ENCODE measurements at regions not wholly inside any gene's neighbourhood (a gene's known extent, or its start where the extent isn't known, plus 50 kb on each side); places are given as distances from the start of the nearest gene placed in this dataset.

GRCh38 chr3:22170370-22170769 is 419.4 kb upstream of the ZNF385D start:
- H4K20me1 ChIP-seq (ENCODE audit: low read length), result no peaks in the 10 kb centered on the region
- ChIA-PET POLR2A (ENCODE audit: unreplicated experiment) (no interaction called here), CTCF (no interaction called here)
- H3K9me3 ChIP-seq (ENCODE audit: low read length), result no peaks in the 10 kb centered on the region
- H2AFZ ChIP-seq (ENCODE audit: low read length), result no peak overlapping the region
- H3F3A ChIP-seq (ENCODE audit: low read length, unreplicated experiment), result no peaks in the 10 kb centered on the region
- DNase-seq (no peak), ATAC-seq (no peak)
- H3K79me2 ChIP-seq (ENCODE audit: low read length), result no peaks in the 10 kb centered on the region
- H3K27ac ChIP-seq (ENCODE audit: low read length), result no peak overlapping the region
- H3K36me3 ChIP-seq (ENCODE audit: low read depth, low read length), result no peaks in the 10 kb centered on the region
- no peaks in the 10 kb centered on the region for H3K9me2 ChIP-seq (replicated peaks; ENCODE audit: low read length)
- H3K4me1 ChIP-seq (ENCODE audit: insufficient read depth, low read length), result no peaks in the 10 kb centered on the region
- no peak overlapping the region for H3K9ac ChIP-seq (ENCODE audit: low read length)
- H3K27me3 ChIP-seq (ENCODE audit: low read length), result no peaks in the 10 kb centered on the region
- no peak overlapping the region for H3K4me3 ChIP-seq (ENCODE audit: low read length)
- intact Hi-C loops (cut with micrococcal nuclease), result no loop called here
- no peak overlapping the region for H3K4me2 ChIP-seq (ENCODE audit: low read length)
- TF ChIP-seq CTCF (conservative IDR thresholded peaks at IDR 0.05; ENCODE audit: low read depth, low read length) (no peak), EZH2 (IDR thresholded peaks at IDR 0.05; ENCODE audit: low read length, unreplicated experiment) (no peak), EZH2phosphoT487 (IDR thresholded peaks at IDR 0.05; ENCODE audit: borderline replicate concordance, low read length) (no peak)
- BruUV-seq (replicated peaks), result no TSS peak

DNA sequence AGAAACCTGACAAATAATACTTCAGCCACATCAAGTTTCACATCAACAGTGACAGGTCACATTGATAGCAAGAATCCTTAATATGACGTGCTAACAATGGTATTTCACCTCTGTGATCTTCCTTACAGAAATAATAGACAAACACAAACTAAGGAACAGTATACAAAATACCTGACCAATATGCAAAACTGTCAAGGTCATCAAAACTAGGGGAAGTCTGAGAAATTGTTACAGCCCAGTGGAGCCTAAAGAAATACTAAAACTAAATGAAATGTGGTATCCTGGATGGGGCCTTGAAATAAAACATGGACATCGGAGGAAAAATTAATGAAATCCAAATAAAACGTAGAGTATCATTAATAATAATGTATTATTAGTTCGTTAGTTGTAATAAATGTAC is 422.0 kb upstream of the ZNF385D start:
- no peak overlapping the region for H3K9ac ChIP-seq (ENCODE audit: low read length)
- no peaks in the 10 kb centered on the region for H3K4me1 ChIP-seq (ENCODE audit: insufficient read depth, low read length)
- no peak overlapping the region for H2AFZ ChIP-seq (ENCODE audit: low read length)
- BruUV-seq (replicated peaks), result no TSS peak
- POLR2A ChIA-PET (ENCODE audit: unreplicated experiment), result no interaction called here
- no peaks in the 10 kb centered on the region for H3K9me3 ChIP-seq (ENCODE audit: low read length)
- H3K9me2 ChIP-seq (replicated peaks; ENCODE audit: low read length), result no peaks in the 10 kb centered on the region
- H3K36me3 ChIP-seq (ENCODE audit: low read depth, low read length), result no peaks in the 10 kb centered on the region
- no peaks in the 10 kb centered on the region for H3K27me3 ChIP-seq (ENCODE audit: low read length)
- no peak overlapping the region for H3K27ac ChIP-seq (ENCODE audit: low read length)
- no peak overlapping the region for H3K4me3 ChIP-seq (ENCODE audit: low read length)
- no peak for ATAC-seq
- H4K20me1 ChIP-seq (ENCODE audit: low read length), result no peaks in the 10 kb centered on the region
- CTCF ChIA-PET, result interaction anchor here (0.6 kb wide), 1 partner anchor 513 kb away, joined by 3 read pairs; no protein-coding TSS in a partner anchor
- TF ChIP-seq EZH2phosphoT487 (IDR thresholded peaks at IDR 0.05; ENCODE audit: borderline replicate concordance, low read length), result no peak
- no peak for TF ChIP-seq EZH2 (IDR thresholded peaks at IDR 0.05; ENCODE audit: low read length, unreplicated experiment)
- TF ChIP-seq CTCF (conservative IDR thresholded peaks at IDR 0.05; ENCODE audit: low read depth, low read length), result no peak
- DNase-seq, result no peak
- no peaks in the 10 kb centered on the region for H3F3A ChIP-seq (ENCODE audit: low read length, unreplicated experiment)
- intact Hi-C loops (cut with micrococcal nuclease), result no loop called here
- no peaks in the 10 kb centered on the region for H3K79me2 ChIP-seq (ENCODE audit: low read length)
- no peak overlapping the region for H3K4me2 ChIP-seq (ENCODE audit: low read length)

DNA sequence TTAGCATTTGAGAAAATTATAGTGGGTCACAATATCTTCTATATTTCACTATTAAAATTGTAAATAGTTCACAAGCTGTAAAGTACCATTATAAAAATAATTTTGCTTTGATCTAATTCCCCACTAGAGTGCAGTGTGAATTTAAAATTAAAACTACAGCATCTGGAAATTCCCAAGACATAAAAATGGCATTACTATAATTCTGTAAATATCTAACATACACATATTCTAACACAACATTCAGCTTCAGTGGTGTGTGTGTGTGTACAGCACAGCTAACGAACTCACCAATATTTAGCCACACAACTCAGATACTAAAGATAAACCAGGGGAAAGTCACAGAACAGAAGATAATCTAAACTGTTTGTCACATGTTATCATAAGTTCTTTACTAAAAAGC is 424.9 kb upstream of the ZNF385D start:
- DNase-seq (peak; percentile 44), ATAC-seq (peak; percentile 46; the same call in 1 of the 2 replicates)
- Histone ChIP-seq H3K36me3 (ENCODE audit: low read depth, low read length) (no peaks in the 10 kb centered on the region), H3K4me1 (ENCODE audit: insufficient read depth, low read length) (no peaks in the 10 kb centered on the region), H3K9ac (ENCODE audit: low read length) (no peak overlapping the region), H3K27ac (ENCODE audit: low read length) (no peak overlapping the region), H3K9me3 (ENCODE audit: low read length) (no peaks in the 10 kb centered on the region), H4K20me1 (ENCODE audit: low read length) (no peaks in the 10 kb centered on the region), H3K4me3 (ENCODE audit: low read length) (no peak overlapping the region), H3K27me3 (ENCODE audit: low read length) (no peaks in the 10 kb centered on the region), H3F3A (ENCODE audit: low read length, unreplicated experiment) (no peaks in the 10 kb centered on the region), H2AFZ (ENCODE audit: low read length) (no peak overlapping the region), H3K9me2 (replicated peaks; ENCODE audit: low read length) (no peaks in the 10 kb centered on the region), H3K4me2 (ENCODE audit: low read length) (no peak overlapping the region), H3K79me2 (ENCODE audit: low read length) (no peaks in the 10 kb centered on the region)
- TF ChIP-seq EZH2phosphoT487 (IDR thresholded peaks at IDR 0.05; ENCODE audit: borderline replicate concordance, low read length) (no peak), EZH2 (IDR thresholded peaks at IDR 0.05; ENCODE audit: low read length, unreplicated experiment) (no peak), CTCF (conservative IDR thresholded peaks at IDR 0.05; ENCODE audit: low read depth, low read length) (peak; percentile 56)
- intact Hi-C loops (cut with micrococcal nuclease), result loop anchor here (1.0 to 5.0 kb wide), 8 partner anchors 15 to 786 kb away; no protein-coding TSS in a partner anchor
- CTCF ChIA-PET, result interaction anchor here (0.6 to 1.2 kb wide), 8 partner anchors 15 to 784 kb away, joined by 3 to 6 read pairs (median 4); no protein-coding TSS in a partner anchor
- POLR2A ChIA-PET (ENCODE audit: unreplicated experiment), result no interaction called here
- BruUV-seq (replicated peaks), result no TSS peak
